ENCODE measurements at regions not wholly inside any gene's neighbourhood (a gene's known extent, or its start where the extent isn't known, plus 50 kb on each side); places are given as distances from the start of the nearest gene placed in this dataset.
"Not testable (repeated sequence)": the region's sequence is repeated elsewhere in the genome, so short reads cannot be mapped to it uniquely, and the experiment has no call there.

DNA sequence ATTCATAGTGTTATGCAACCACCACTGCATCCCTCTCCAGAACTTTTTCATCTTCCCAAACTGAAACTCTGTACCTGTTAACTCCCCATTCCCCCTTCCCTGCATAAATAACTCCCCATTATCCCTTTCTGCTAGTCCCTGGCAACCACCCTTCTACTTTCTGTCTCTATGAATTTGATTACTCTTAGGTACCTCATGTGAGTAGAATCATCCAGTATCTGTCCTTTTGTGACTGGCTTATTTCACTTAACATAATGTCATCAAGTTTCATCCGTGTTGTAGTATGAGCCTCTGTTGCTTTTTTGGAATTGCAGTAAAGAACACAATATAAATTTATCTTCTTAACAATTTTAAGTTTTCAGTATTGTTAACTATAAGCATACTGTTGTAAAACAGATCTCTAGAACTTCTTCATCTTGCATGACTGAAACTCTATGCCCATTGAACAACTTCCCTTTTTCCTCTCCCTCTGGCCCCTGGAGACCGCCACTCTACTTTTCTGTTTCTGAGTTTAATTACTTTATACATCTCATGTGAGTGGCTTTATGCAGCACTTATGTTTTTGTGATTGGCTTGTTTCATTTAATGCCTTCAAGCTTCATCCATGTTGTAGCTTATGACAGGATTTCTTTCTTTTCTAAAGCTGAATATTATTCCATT is 87.3 kb upstream of the ABCC4 start:
- no peak for DNase-seq (ENCODE audit: low read depth)

GRCh38 chr13:95391362-95391761 is 90.1 kb upstream of the ABCC4 start:
- DNase-seq (ENCODE audit: low read depth) = no peak

DNA sequence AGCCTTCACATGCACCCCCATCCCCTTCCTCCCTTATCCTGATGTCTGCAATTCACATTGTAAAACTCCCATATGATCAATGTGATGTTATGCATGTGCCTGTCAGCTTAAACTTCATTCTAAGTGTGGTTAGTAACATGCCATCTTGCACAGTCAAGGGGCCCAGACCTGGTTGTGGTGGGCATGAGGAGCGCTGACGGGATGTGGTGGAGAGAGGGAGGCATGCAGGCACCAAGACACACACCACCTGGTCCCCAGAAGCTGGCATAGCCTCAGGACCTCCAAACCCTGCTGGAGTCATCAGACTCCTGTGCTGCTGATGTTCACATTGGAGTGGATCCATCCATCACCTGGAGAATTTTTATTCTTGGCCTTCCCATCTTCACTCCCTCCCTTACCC is 90.5 kb upstream of the ABCC4 start:
- DNase-seq (ENCODE audit: low read depth) = no peak

DNA sequence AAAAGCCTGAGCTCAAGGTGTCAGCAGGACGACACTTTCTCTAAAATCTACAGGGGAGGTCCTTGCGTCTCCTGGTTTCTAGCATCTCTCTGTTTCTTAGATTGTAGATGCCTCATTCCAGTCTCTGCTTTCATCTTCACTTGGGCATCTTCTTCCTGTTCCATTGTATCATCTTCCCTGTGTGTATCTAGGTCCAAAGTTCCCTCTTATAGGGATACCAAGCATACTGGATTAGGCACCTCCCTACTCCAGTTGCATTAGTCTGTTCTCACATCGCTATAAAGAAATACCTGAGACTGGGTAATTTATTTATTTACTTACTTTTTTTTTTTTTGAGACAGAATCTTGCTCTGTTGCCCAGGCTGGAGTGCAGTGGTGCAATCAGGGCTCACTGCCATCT is 91.3 kb upstream of the ABCC4 start:
- DNase-seq (ENCODE audit: low read depth) = no peak

GRCh38 chr13:95403349-95404140 is 102.3 kb upstream of the ABCC4 start:
- DNase-seq (ENCODE audit: low read depth) = no peak

GRCh38 chr13:95404141-95404882 is 103.1 kb upstream of the ABCC4 start:
- DNase-seq (ENCODE audit: low read depth) = peak; percentile 37

DNA sequence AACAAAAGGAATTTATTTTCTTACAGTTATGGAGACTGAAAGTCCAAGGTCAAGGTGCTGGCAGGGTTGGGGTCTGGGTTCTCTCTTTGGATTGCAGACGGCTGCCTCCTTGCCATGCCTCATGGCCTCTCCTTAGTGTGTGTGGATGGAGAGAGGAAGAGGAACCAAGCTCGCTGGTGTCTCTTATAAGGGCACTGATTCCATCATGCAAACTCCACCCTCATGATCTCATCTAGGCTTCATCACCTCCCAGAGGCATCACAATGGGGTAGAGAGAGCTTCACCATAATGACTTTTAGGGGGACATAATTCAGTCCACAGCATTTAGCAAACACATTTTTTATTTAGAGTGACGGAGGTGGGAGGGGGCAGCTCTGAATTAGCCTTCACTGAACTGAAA is 104.9 kb upstream of the ABCC4 start:
- DNase-seq (ENCODE audit: low read depth) = no peak

DNA sequence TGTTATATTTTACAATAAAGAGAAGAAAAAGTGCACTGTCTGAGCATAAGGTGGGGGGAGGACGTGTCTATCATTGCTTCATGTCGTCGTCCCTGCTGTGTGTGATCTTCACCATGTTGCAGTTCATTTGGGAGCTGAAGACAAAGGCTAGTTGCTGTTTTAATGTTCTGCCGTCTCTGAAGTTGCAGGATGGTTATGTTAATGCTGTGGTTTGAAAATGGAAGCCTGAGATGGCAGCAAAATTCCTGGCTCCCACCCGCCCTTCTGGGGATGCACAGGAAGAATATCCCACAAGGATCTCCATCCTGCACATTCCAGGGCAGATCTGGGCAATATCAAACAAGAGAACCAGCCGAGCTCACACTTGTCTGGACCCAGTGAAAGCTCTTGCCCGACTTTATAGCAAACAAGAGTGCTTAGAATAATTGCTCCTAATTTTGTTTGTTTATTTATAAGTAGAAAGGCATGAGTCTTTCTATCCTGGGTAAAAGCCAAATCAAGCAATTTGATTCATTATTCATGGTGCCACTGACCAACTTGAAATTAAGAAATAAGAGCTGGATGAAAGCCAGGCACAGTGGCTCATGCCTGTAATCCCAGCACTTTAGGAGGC is 110.3 kb upstream of the ABCC4 start:
- no peak for DNase-seq (ENCODE audit: low read depth)

DNA sequence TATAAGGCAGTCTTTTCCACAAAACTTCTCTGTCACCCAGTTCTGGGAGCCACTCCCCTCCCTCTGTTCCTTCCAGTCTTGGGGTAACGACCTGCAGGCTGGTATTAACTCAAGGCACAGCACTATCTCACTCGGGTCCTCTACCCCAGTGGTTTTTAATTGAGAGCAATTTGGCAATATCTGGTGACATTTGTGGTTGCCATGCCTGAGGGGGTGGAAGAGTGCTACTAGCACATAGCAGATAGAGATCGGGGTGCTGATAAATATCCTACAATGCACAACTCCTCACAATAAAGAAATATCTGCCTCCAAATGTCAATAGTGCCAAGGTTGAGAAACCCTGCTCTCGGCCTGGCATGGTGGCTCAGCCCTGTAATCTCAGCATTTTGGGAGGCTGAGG is 117.7 kb upstream of the ABCC4 start:
- no peak for DNase-seq (ENCODE audit: low read depth)

DNA sequence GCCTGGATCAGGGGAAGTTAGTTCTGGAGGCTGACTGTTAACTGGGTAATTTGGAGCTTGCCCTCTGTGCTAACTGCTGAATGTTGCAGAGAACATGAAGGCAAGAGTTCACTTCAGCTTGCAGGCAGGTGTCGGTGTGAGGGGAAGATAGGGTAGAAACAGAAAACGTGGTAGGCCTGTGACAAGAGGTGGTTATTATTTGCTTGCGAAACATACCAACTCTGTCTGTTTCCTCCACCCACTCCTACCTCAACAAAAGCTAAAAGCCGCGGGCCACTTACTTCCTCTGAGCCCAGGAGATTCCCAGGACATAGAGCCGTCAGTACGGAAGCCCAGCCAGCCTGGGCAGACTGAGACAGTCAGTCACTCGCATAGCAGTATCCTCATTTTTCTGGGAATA is 119.2 kb upstream of the ABCC4 start:
- no peak for DNase-seq (ENCODE audit: low read depth)

- DNase-seq (ENCODE audit: low read depth) = no peak
Observed at GRCh38 chr13:95426631-95427030, 125.4 kb upstream of the ABCC4 start.

DNA sequence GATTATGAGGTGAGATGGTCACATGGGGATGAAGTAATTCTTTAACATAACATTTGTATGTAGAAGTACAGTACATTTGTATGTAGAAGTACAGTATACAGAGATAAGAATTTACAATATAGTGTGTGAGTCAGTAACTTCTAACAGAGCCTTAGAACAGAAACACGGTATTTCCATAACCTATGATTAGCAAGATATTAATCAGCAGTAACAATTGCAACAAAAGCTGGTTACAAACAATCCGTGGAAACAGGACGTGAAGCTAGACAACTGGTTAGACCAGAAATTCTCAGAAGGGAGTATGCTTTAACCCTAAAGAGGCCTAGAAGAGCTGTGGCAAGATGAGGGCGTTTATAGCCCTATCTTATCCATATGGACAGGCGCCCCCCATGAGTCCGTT is 122.0 kb upstream of the CLDN10 start:
- not testable (repeated sequence) for DNase-seq (ENCODE audit: low read depth)

DNA sequence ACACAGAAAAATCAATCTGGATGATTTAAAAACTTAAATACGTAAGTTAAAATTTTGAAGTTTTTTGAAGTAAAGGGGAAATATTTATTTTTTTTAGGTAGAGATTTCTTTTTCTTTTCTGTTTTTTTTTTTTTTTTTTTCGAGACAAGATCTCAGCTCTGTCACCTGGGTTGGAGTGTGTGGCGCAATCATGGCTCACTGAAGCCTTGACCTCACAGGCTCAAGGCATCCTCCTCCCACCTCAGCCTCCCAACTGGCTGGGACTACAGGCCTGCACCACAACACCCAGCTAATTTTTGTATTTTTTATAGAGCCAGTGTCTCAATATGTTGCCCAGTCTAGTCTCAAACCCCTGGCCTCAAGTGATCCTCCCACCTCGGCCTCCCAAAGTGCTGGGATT is 120.4 kb upstream of the CLDN10 start:
- no peak for DNase-seq (ENCODE audit: low read depth)

- DNase-seq (ENCODE audit: low read depth) = no peak
Observed at GRCh38 chr13:95433537-95433936, 119.0 kb upstream of the CLDN10 start.

DNA sequence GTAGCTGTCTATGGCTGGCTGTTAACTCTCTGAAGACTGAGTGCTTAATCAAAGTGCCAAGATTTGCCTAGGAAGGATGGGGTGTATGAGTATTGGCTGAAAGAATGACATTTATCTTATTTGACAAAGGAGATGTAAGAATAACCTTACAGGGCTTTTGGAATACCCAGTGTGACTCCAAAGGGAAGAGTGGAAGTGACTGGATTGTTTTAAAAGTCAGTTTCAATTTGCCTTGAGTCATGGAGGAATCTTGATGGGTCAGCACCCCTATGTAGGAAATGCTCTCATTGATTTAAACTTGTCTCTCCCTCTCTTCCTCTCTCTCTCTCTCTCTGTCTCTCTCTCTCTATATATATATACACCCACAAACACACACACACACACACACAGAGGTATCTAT is 118.4 kb upstream of the CLDN10 start:
- DNase-seq (ENCODE audit: low read depth) = no peak

GRCh38 chr13:95437561-95437960 is 115.0 kb upstream of the CLDN10 start:
- DNase-seq (ENCODE audit: low read depth) = no peak

- no peak for DNase-seq (ENCODE audit: low read depth)
Observed at GRCh38 chr13:95438297-95438696, 114.2 kb upstream of the CLDN10 start.

- DNase-seq (ENCODE audit: low read depth) = no peak
Observed at GRCh38 chr13:95440441-95441088, 112.0 kb upstream of the CLDN10 start.

GRCh38 chr13:95441326-95441725 is 111.2 kb upstream of the CLDN10 start:
- DNase-seq (ENCODE audit: low read depth) = no peak

DNA sequence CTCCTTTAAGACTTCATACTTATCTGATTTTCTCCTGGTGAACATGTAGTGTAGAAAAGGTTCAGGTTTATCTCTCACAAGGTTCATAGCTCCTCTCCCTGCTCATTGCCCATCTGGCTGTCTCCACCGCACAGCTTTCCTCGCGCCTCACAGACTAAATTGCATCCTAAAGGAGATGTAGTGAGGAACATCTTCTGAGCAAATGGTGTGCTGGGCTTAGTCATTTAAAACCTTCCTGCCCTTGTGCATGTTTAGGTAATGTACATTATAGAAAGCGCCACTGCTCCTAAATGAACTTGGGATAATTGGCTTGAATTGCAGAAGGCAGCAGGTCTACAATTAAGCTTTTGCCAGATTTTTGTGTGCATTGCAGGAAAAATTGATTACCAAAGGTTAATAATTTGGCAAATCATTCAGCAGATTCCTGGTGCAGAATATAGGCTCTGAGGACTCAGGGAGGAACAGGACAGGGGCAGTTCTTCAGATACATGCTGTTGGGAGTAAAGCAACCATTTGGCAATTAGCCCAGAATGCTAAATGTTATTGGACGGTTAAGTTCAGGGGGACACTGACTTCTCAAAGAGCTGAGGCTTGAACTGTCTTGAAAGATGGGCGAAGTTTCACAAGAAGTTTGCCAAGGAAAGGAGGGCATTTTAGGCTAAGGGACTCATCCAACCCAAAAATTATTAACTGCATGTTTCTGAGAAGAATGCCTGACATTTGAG is 108.4 kb upstream of the CLDN10 start:
- DNase-seq (ENCODE audit: low read depth) = no peak

- DNase-seq (ENCODE audit: low read depth) = no peak
Observed at GRCh38 chr13:95445131-95445530, 107.4 kb upstream of the CLDN10 start.

- DNase-seq (ENCODE audit: low read depth) = no peak
Observed at GRCh38 chr13:95447814-95448213, 104.7 kb upstream of the CLDN10 start.

Measured in T-helper 22 cell (primary cell).